ENCODE measurements at regions not wholly inside any gene's neighbourhood (a gene's known extent, or its start where the extent isn't known, plus 50 kb on each side); places are given as distances from the start of the nearest gene placed in this dataset.

GRCh38 chr4:128354205-128354821 lies 66.7 kb upstream of the PGRMC2 start:
- TF ChIP-seq POLR2A (IDR thresholded peaks at IDR 0.05) (no peak), CTCF (IDR thresholded peaks at IDR 0.05) (no peak)
- 45 to 56% methylated on average over 4 of the region's 4 CpGs for WGBS, 2 donors
- H3K4me3 ChIP-seq (ENCODE audit: low read depth, poor library complexity, severe bottlenecking): no peak overlapping the region
- no peak for DNase-seq (ENCODE audit: low spot score in 2 of 2)
- intact Hi-C loops (cut with DNase I; ENCODE audit: low total_unique reads): no loop called here

- intact Hi-C loops (cut with DNase I; ENCODE audit: low total_unique reads): no loop called here
- 84 to 93% methylated on average over 3 of the region's 3 CpGs for WGBS, 2 donors
- no peak overlapping the region for H3K4me3 ChIP-seq (ENCODE audit: low read depth, poor library complexity, severe bottlenecking)
- no peak for TF ChIP-seq POLR2A (IDR thresholded peaks at IDR 0.05)
- TF ChIP-seq CTCF (IDR thresholded peaks at IDR 0.05): no peak
- DNase-seq (ENCODE audit: low spot score in 2 of 2): no peak
Observed at GRCh38 chr4:128353791-128354190, 66.2 kb upstream of the PGRMC2 start.

GRCh38 chr4:128351502-128351901 lies 63.9 kb upstream of the PGRMC2 start:
- H3K4me3 ChIP-seq (ENCODE audit: low read depth, poor library complexity, severe bottlenecking): no peak overlapping the region
- 89 to 93% methylated on average over 1 of the region's 1 CpG for WGBS, 2 donors
- DNase-seq (ENCODE audit: low spot score in 2 of 2): no peak
- TF ChIP-seq CTCF (IDR thresholded peaks at IDR 0.05) (no peak), POLR2A (IDR thresholded peaks at IDR 0.05) (no peak)
- intact Hi-C loops (cut with DNase I; ENCODE audit: low total_unique reads): no loop called here

- H3K4me3 ChIP-seq (ENCODE audit: low read depth, poor library complexity, severe bottlenecking): no peak overlapping the region
- 93 to 96% methylated on average over 6 of the region's 6 CpGs for WGBS, 2 donors
- intact Hi-C loops (cut with DNase I; ENCODE audit: low total_unique reads): no loop called here
Observed at GRCh38 chr4:128350449-128351045, 62.9 kb upstream of the PGRMC2 start.

GRCh38 chr4:128349921-128350320 lies 62.3 kb upstream of the PGRMC2 start:
- no peak for TF ChIP-seq CTCF (IDR thresholded peaks at IDR 0.05)
- no peak for TF ChIP-seq POLR2A (IDR thresholded peaks at IDR 0.05)
- no peak overlapping the region for H3K4me3 ChIP-seq (ENCODE audit: low read depth, poor library complexity, severe bottlenecking)
- WGBS, 2 donors: 83 to 89% methylated on average over 4 of the region's 4 CpGs
- DNase-seq (ENCODE audit: low spot score in 2 of 2): no peak
- intact Hi-C loops (cut with DNase I; ENCODE audit: low total_unique reads): no loop called here

More at GRCh38 chr4:128350449-128351045, 62.9 kb upstream of the PGRMC2 start:
- no peak for DNase-seq (ENCODE audit: low spot score in 2 of 2)
- TF ChIP-seq POLR2A (IDR thresholded peaks at IDR 0.05) (no peak), CTCF (IDR thresholded peaks at IDR 0.05) (no peak)

Measured in lower leg skin (tissue), 4 donors.